Transverse colon (tissue), 4 donors: ENCODE measurements at regions not wholly inside any gene's neighbourhood (a gene's known extent, or its start where the extent isn't known, plus 50 kb on each side); places are given as distances from the start of the nearest gene placed in this dataset.
"Not testable (repeated sequence)": the region's sequence is repeated elsewhere in the genome, so short reads cannot be mapped to it uniquely, and the experiment has no call there.

Experiments used
- DNase-seq: peaks from one replicate; pipeline ENCODE4 v3.0.0-alpha.2; 2019
- H3K27ac ChIP-seq, 4 donors: fragments of 200-600 bp; sonication (generic); 2 replicates each; pipeline ENCODE4 v1.5.1; 2016 to 2018; ENCODE audit warnings: inconsistent platforms in 4 of 4
- H3K27me3 ChIP-seq: fragments of 200-600 bp; sonication (generic); 2 replicates; pipeline ENCODE4 v1.5.1; 2017; ENCODE audit warnings: inconsistent platforms
- H3K36me3 ChIP-seq, 4 donors: fragments of 200-600 bp; sonication (generic); 2 replicates each; pipeline ENCODE4 v1.5.1; 2017 to 2019; ENCODE audit warnings: inconsistent platforms in 4 of 4
- H3K4me1 ChIP-seq, 4 donors: fragments of 200-600 bp; sonication (generic); 2 replicates each; pipeline ENCODE4 v1.5.1; 2017 to 2020; ENCODE audit warnings: inconsistent platforms in 4 of 4
- H3K4me3 ChIP-seq, 4 donors: fragments of 200-600 bp; sonication (generic); 1 replicate in 1 of 4; 2 replicates in 3 of 4; pipeline versions ENCODE4 v1.5.1 to v1.6.1; 2017 to 2019; ENCODE audit warnings: inconsistent platforms in 4 of 4
- H3K9me3 ChIP-seq, 2 donors: fragments of 200-600 bp; sonication (generic); 2 replicates each; pipeline ENCODE4 v1.5.1; 2017 to 2019; ENCODE audit warnings: inconsistent platforms in 2 of 2
- CTCF ChIP-seq, 5 experiments: fragments of 200-600 bp in 3 of 5; fragments of 450-650 bp in 2 of 5; sonication (generic) in 3 of 5; IDR thresholded peaks; 1 replicate in 2 of 5; 2 replicates in 3 of 5; pipeline ENCODE4 v1.5.1; 2016 to 2017; ENCODE audit warnings: antibody characterized with exemption in 5 of 5, inconsistent platforms in 3 of 5, mild to moderate bottlenecking in 2 of 5, moderate library complexity in 1 of 5
- EP300 ChIP-seq: sonication (generic); formaldehyde crosslinking; IDR thresholded peaks from one replicate; pipeline ENCODE4 v1.6.1; 2017; ENCODE audit warnings: antibody characterized with exemption, low read depth
- POLR2A ChIP-seq: fragments of 450-650 bp; IDR thresholded peaks from one replicate; pipeline ENCODE4 v1.6.1; 2016; ENCODE audit warnings: antibody characterized with exemption, mild to moderate bottlenecking, moderate library complexity
- POLR2AphosphoS5 ChIP-seq, 3 donors: sonication (generic); formaldehyde crosslinking; IDR thresholded peaks; one replicate each; pipeline ENCODE4 v1.6.1; 2016; ENCODE audit warnings: antibody characterized with exemption in 3 of 3
- WGBS, 2 donors: methylation state at CpG; one replicate each; pipeline ENCODE4 v1.1.5; 2018; ENCODE audit warnings: low coverage in 1 of 2; 5-methylcytosine and 5-hydroxymethylcytosine counted together
- in situ Hi-C, 4 donors: fragments of 200-750 bp; cut with MboI; loops; one replicate each; pipeline versions ENCODE4 v1.15.0 to v1.15.1; 2017; ENCODE audit warnings: low sequenced_read_pairs in 3 of 4, low pct_ligation_motif_present in 1 of 4, low pct_unique_long_range_greater_than_20kb in 1 of 4
- intact Hi-C: fragments of 100-400 bp; cut with DNase I; formaldehyde crosslinking; loops from one replicate; pipeline ENCODE4 v1.15.1; 2023; ENCODE audit warnings: low total_unique reads

- peak overlapping the region; percentile 91 to 97 (median 94) for H3K27ac ChIP-seq
- peak; percentile 40 for DNase-seq
- 14 to 41% methylated on average over 1 to 2 of the region's 2 CpGs for WGBS, 2 donors
- H3K4me1 ChIP-seq = peaks cover 24 to 54% (median 48%) of the 10 kb centered on the region in 4 donors
- TF ChIP-seq POLR2AphosphoS5 (IDR thresholded peaks at IDR 0.05) (no peak), POLR2A (no peak), CTCF (IDR thresholded peaks at IDR 0.05) (no peak), EP300 (no peak)
- intact Hi-C loops (loop anchor here (5.0 kb wide), 1 partner anchor 330 kb away; no protein-coding TSS in a partner anchor), in situ Hi-C loops (loop anchor here in 3 of 4 donors (5.0 to 25.0 kb wide), 5 partner anchors 165 to 305 kb away; partner anchors contain the start of gene TBL1XR1 (in 2 of the 3))
- no peaks in the 10 kb centered on the region for H3K9me3 ChIP-seq
- no peaks in the 10 kb centered on the region for H3K36me3 ChIP-seq
- H3K4me3 ChIP-seq = no peak overlapping the region
- no peaks in the 10 kb centered on the region for H3K27me3 ChIP-seq
Observed at GRCh38 chr3:177362626-177363025, 165.3 kb upstream of the TBL1XR1 start.

- Histone ChIP-seq H3K9me3 (no peaks in the 10 kb centered on the region), H3K4me1 (peaks cover 15 to 37% (median 32%) of the 10 kb centered on the region in 4 donors), H3K27ac (no peak overlapping the region), H3K27me3 (no peaks in the 10 kb centered on the region), H3K4me3 (no peak overlapping the region), H3K36me3 (no peaks in the 10 kb centered on the region)
- intact Hi-C loops (loop anchor here (5.0 kb wide), 1 partner anchor 332 kb away; no protein-coding TSS in a partner anchor), in situ Hi-C loops (loop anchor here in 3 of 4 donors (5.0 to 25.0 kb wide), 5 partner anchors 167 to 307 kb away; partner anchors contain the start of gene TBL1XR1 (in 2 of the 3))
- WGBS, 2 donors = 95 to 98% methylated on average over 4 of the region's 4 CpGs
- DNase-seq = no peak
- no peak for TF ChIP-seq EP300
- TF ChIP-seq CTCF (IDR thresholded peaks at IDR 0.05) = no peak
- no peak for TF ChIP-seq POLR2AphosphoS5 (IDR thresholded peaks at IDR 0.05)
- no peak for TF ChIP-seq POLR2A
Observed at GRCh38 chr3:177364236-177364635, 167.0 kb upstream of the TBL1XR1 start.

GRCh38 chr3:177365294-177365693 lies 168.0 kb upstream of the TBL1XR1 start:
- H3K4me1 ChIP-seq = peaks cover 11 to 30% (median 27%) of the 10 kb centered on the region in 4 donors
- H3K27ac ChIP-seq, H3K27me3 ChIP-seq, DNase-seq, H3K36me3 ChIP-seq, H3K9me3 ChIP-seq, intact Hi-C loops, H3K4me3 ChIP-seq: not testable (repeated sequence)
- in situ Hi-C loops = loop anchor here in 2 of 4 donors (5.0 to 25.0 kb wide), 3 partner anchors 178 to 318 kb away; partner anchors contain the start of gene TBL1XR1 (in 1 of the 2)
- 90% methylated on average over 3 of the region's 3 CpGs; no CpG with 5 or more reads in 1 of the 2 donors for WGBS, 2 donors

- no peak for DNase-seq
- WGBS, 2 donors = 92 to 93% methylated on average over 8 of the region's 8 CpGs
- H3K4me1 ChIP-seq = peaks cover 0 to 6% (median 4%) of the 10 kb centered on the region in 4 donors
- H3K27ac ChIP-seq = no peak overlapping the region
- in situ Hi-C loops = loop anchor here in 2 of 4 donors (5.0 to 25.0 kb wide), 3 partner anchors 180 to 320 kb away; partner anchors contain the start of gene TBL1XR1 (in 1 of the 2)
- intact Hi-C loops = no loop called here
- no peak for TF ChIP-seq EP300
- TF ChIP-seq POLR2A = no peak
- H3K27me3 ChIP-seq = no peaks in the 10 kb centered on the region
- H3K36me3 ChIP-seq = no peaks in the 10 kb centered on the region
- H3K4me3 ChIP-seq = no peak overlapping the region
- H3K9me3 ChIP-seq = no peaks in the 10 kb centered on the region
Observed at GRCh38 chr3:177367788-177368187, 170.5 kb upstream of the TBL1XR1 start.

GRCh38 chr3:177370246-177370822 lies 173.1 kb upstream of the TBL1XR1 start:
- in situ Hi-C loops (loop anchor here in 1 of 4 donors (25.0 kb wide), 2 partner anchors 183 to 308 kb away; partner anchors contain the start of gene TBL1XR1), intact Hi-C loops (loop anchor here (10.0 kb wide), 1 partner anchor 64 kb away; no protein-coding TSS in a partner anchor)
- TF ChIP-seq EP300 = no peak
- TF ChIP-seq POLR2A = no peak
- TF ChIP-seq POLR2AphosphoS5 (IDR thresholded peaks at IDR 0.05) = no peak
- no peak for TF ChIP-seq CTCF (IDR thresholded peaks at IDR 0.05)
- Histone ChIP-seq H3K27ac (no peak overlapping the region), H3K9me3 (no peaks in the 10 kb centered on the region), H3K4me3 (no peak overlapping the region), H3K27me3 (no peaks in the 10 kb centered on the region), H3K36me3 (no peaks in the 10 kb centered on the region), H3K4me1 (no peaks in the 10 kb centered on the region)
- no peak for DNase-seq
- WGBS, 2 donors = 48 to 71% methylated on average over 3 of the region's 3 CpGs
